GM19043 (cell line): ENCODE measurements at regions not wholly inside any gene's neighbourhood (a gene's known extent, or its start where the extent isn't known, plus 50 kb on each side); places are given as distances from the start of the nearest gene placed in this dataset.

ENCODE experiments used
- ATAC-seq: cut with Tn5 transposase; IDR thresholded peaks from one replicate; pipeline ENCODE4 v1.9.1; 2021; ENCODE audit warnings: low read depth; ENCODE audit not compliant: unreplicated experiment

GRCh38 chr14:98412431-98412830, 859.6 kb downstream of the BCL11B start:
- no peak for ATAC-seq

- ATAC-seq = no peak
Measured at GRCh38 chr14:98415766-98416165, 856.2 kb downstream of the BCL11B start.

GRCh38 chr14:98417001-98417400, 855.0 kb downstream of the BCL11B start:
- no peak for ATAC-seq

- no peak for ATAC-seq
Measured at GRCh38 chr14:98428483-98428994, 843.5 kb downstream of the BCL11B start.

- ATAC-seq = no peak
Measured at GRCh38 chr14:98433436-98433835, 838.6 kb downstream of the BCL11B start.

GRCh38 chr14:98437113-98437512, 834.9 kb downstream of the BCL11B start:
- no peak for ATAC-seq

- ATAC-seq = no peak
Measured at GRCh38 chr14:98444077-98444476, 827.9 kb downstream of the BCL11B start.

- no peak for ATAC-seq
Measured at GRCh38 chr14:98445718-98446117, 826.3 kb downstream of the BCL11B start.

- ATAC-seq = no peak
Measured at GRCh38 chr14:98446508-98446907, 825.5 kb downstream of the BCL11B start.

GRCh38 chr14:98456231-98456630, 815.8 kb downstream of the BCL11B start:
- ATAC-seq = no peak

GRCh38 chr14:98458702-98459101, 813.3 kb downstream of the BCL11B start:
- ATAC-seq = no peak

GRCh38 chr14:98462908-98463307, 809.1 kb downstream of the BCL11B start:
- ATAC-seq = no peak

- no peak for ATAC-seq
Measured at GRCh38 chr14:98466807-98467206, 805.2 kb downstream of the BCL11B start.

- no peak for ATAC-seq
Measured at GRCh38 chr14:98470663-98471062, 801.3 kb downstream of the BCL11B start.

- ATAC-seq = no peak
Measured at GRCh38 chr14:98474900-98475299, 797.1 kb downstream of the BCL11B start.

- no peak for ATAC-seq
Measured at GRCh38 chr14:98477935-98478334, 794.1 kb downstream of the BCL11B start.

GRCh38 chr14:98489115-98489514, 782.9 kb downstream of the BCL11B start:
- no peak for ATAC-seq

- no peak for ATAC-seq
Measured at GRCh38 chr14:98494582-98494981, 777.4 kb downstream of the BCL11B start.

GRCh38 chr14:98498019-98498885, 773.7 kb downstream of the BCL11B start:
- no peak for ATAC-seq

- no peak for ATAC-seq
Measured at GRCh38 chr14:98501335-98501734, 770.7 kb downstream of the BCL11B start.

- ATAC-seq = no peak
Measured at GRCh38 chr14:98501836-98502235, 770.2 kb downstream of the BCL11B start.

GRCh38 chr14:98503086-98503815, 768.7 kb downstream of the BCL11B start:
- ATAC-seq = no peak
